Neural cell (in vitro differentiated cells): ENCODE measurements at regions not wholly inside any gene's neighbourhood (a gene's known extent, or its start where the extent isn't known, plus 50 kb on each side); places are given as distances from the start of the nearest gene placed in this dataset.

Experiments used
- H2AFZ ChIP-seq: fragments of 200-600, 300-800 bp; sonication (generic), shearing (Covaris generic); 2 replicates; pipeline ENCODE4 v1.6.0; 2014; ENCODE audit warnings: low read depth, mild to moderate bottlenecking, antibody characterized with exemption, low read length, moderate library complexity
- H3F3A ChIP-seq: fragments of 200-600 bp; shearing (Covaris generic); 2 replicates; pipeline ENCODE4 v1.6.1; 2016; ENCODE audit warnings: mild to moderate bottlenecking, moderate library complexity, mixed read lengths, antibody characterized with exemption, low read length; ENCODE audit not compliant: insufficient read depth, poor library complexity, severe bottlenecking
- H3K27ac ChIP-seq: fragments of 200-600, 300-800 bp; sonication (generic), shearing (Covaris generic); 2 replicates; pipeline ENCODE4 v1.5.1; 2014; ENCODE audit warnings: mild to moderate bottlenecking, low read length, moderate library complexity
- H3K27me3 ChIP-seq: fragments of 300-800, 200-600 bp; sonication (generic), shearing (Covaris generic); 2 replicates; pipeline ENCODE4 v1.6.0; 2014; ENCODE audit warnings: mild to moderate bottlenecking, low read depth, low read length, moderate library complexity; ENCODE audit not compliant: insufficient read depth
- H3K36me3 ChIP-seq: fragments of 300-800, 200-600 bp; sonication (generic), shearing (Covaris generic); 2 replicates; pipeline ENCODE4 v1.5.1; 2014; ENCODE audit warnings: mild to moderate bottlenecking, antibody characterized with exemption, low read length, moderate library complexity; ENCODE audit not compliant: insufficient read depth
- H3K4me2 ChIP-seq: fragments of 300-800, 200-600 bp; sonication (generic), shearing (Covaris generic); 2 replicates; pipeline ENCODE4 v1.6.0; 2014; ENCODE audit warnings: mild to moderate bottlenecking, low read length
- H3K4me3 ChIP-seq: fragments of 300-800, 200-600 bp; sonication (generic), shearing (Covaris generic); 2 replicates; pipeline ENCODE4 v1.5.1; 2014; ENCODE audit warnings: mild to moderate bottlenecking, low read length, moderate library complexity
- H3K79me2 ChIP-seq: fragments of 200-600 bp; shearing (Covaris generic); replicated peaks from 2 replicates; pipeline ENCODE4 v1.6.0; 2014; ENCODE audit warnings: mild to moderate bottlenecking, low read length, moderate library complexity; ENCODE audit not compliant: insufficient read depth
- H3K9ac ChIP-seq: fragments of 300-800, 200-600 bp; sonication (generic), shearing (Covaris generic); 2 replicates; pipeline ENCODE4 v1.6.1; 2016; ENCODE audit warnings: mild to moderate bottlenecking, low read length, mixed read lengths
- H3K9me2 ChIP-seq: fragments of 200-600 bp; shearing (Covaris generic); 2 replicates; pipeline ENCODE4 v1.6.1; 2016; ENCODE audit warnings: mild to moderate bottlenecking, low read length, mixed read lengths; ENCODE audit not compliant: insufficient read depth
- H3K9me3 ChIP-seq: fragments of 200-600, 300-800 bp; sonication (generic), shearing (Covaris generic); 2 replicates; pipeline ENCODE4 v1.6.1; 2016; ENCODE audit warnings: mild to moderate bottlenecking, mixed run types, low read length, moderate library complexity, mixed read lengths
- H4K20me1 ChIP-seq: fragments of 200-600 bp; shearing (Covaris generic); 2 replicates; pipeline ENCODE4 v1.6.1; 2016; ENCODE audit warnings: mild to moderate bottlenecking, mixed run types; ENCODE audit not compliant: insufficient read depth
- CTCF ChIP-seq: fragments of 450-650 bp; IDR thresholded peaks from 2 replicates; pipeline ENCODE4 v1.5.1; 2014; ENCODE audit warnings: antibody characterized with exemption, mild to moderate bottlenecking, moderate library complexity; ENCODE audit not compliant: poor library complexity, severe bottlenecking
- EP300 ChIP-seq: fragments of 450-650 bp; conservative IDR thresholded peaks from 2 replicates; pipeline ENCODE4 v1.6.1; 2014; ENCODE audit warnings: antibody characterized with exemption, mild to moderate bottlenecking, moderate library complexity; ENCODE audit not compliant: poor library complexity, severe bottlenecking
- EZH2 ChIP-seq: fragments of 200-600, 300-800 bp; shearing (Covaris generic), sonication (generic); IDR thresholded peaks from 2 replicates; pipeline ENCODE4 v1.6.1; 2014; ENCODE audit warnings: antibody characterized with exemption, low read length, borderline replicate concordance, mild to moderate bottlenecking; ENCODE audit not compliant: insufficient read depth, poor library complexity, severe bottlenecking
- MXI1 ChIP-seq: fragments of 450-650 bp; conservative IDR thresholded peaks from 2 replicates; pipeline ENCODE4 v1.6.1; 2014; ENCODE audit warnings: antibody characterized with exemption, mild to moderate bottlenecking; ENCODE audit not compliant: poor library complexity, severe bottlenecking
- POLR2AphosphoS5 ChIP-seq: IDR thresholded peaks from 2 replicates; pipeline ENCODE4 v1.6.1; 2012
- RAD21 ChIP-seq: fragments of 450-650 bp; conservative IDR thresholded peaks from 2 replicates; pipeline ENCODE4 v1.6.1; 2014; ENCODE audit warnings: antibody characterized with exemption, mild to moderate bottlenecking, moderate library complexity
- SMC3 ChIP-seq: fragments of 450-650 bp; conservative IDR thresholded peaks from 2 replicates; pipeline ENCODE4 v1.6.1; 2014; ENCODE audit warnings: antibody characterized with exemption, mild to moderate bottlenecking, moderate library complexity; ENCODE audit not compliant: poor library complexity
- TAF1 ChIP-seq: IDR thresholded peaks from 2 replicates; pipeline ENCODE4 v1.6.1; 2012; ENCODE audit warnings: low read depth
- TF ChIP-seq, protein P1 (sequence below): IDR thresholded peaks from 2 replicates; pipeline ENCODE4 v1.6.1; 2012; ENCODE audit warnings: borderline replicate concordance

DNA sequence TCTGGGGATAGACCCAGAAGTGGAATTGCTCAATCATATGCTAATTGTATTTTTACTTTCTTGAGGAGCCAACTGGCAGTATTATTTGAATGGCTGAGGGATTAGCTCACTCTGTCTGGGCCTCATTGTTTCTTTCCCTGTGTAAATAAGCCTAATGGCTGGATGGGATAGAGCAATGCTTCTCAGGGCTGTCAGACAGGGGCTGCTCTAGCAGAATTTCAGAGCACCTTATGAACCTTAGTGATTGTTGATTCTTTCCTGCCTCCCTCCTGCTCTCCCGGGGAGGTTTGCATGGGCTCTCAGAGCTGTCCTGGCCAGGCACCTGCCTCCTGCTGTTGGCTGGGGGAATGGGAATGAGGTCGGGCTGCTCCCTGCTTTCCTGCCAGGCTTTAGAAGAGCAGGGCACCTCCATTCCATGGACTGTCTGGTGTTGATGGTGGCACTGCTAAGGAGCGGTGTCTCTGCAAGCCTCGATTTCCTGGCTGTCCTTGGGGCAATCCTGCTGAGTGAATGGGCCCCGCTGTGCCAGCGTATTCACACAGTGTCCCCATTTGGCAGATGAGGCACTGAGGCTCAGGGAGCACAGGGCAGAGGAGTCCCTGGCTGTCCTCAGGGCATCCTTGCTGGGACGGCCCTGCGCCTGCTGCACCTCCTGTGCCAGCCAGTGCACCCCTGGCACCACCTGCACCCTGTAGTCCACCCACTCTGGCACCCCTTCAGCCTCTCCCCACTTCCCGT lies 468.2 kb upstream of the HS6ST1 start:
- Histone ChIP-seq H3K27me3 (no peaks in the 10 kb centered on the region), H4K20me1 (no peaks in the 10 kb centered on the region), H2AFZ (no peak overlapping the region), H3K4me3 (no peak overlapping the region), H3K9me2 (no peaks in the 10 kb centered on the region), H3K79me2 (no peaks in the 10 kb centered on the region), H3F3A (no peaks in the 10 kb centered on the region), H3K9me3 (no peaks in the 10 kb centered on the region), H3K9ac (no peak overlapping the region), H3K4me2 (no peak overlapping the region), H3K27ac (no peak overlapping the region), H3K36me3 (no peaks in the 10 kb centered on the region)
- TF ChIP-seq, protein P1, sequence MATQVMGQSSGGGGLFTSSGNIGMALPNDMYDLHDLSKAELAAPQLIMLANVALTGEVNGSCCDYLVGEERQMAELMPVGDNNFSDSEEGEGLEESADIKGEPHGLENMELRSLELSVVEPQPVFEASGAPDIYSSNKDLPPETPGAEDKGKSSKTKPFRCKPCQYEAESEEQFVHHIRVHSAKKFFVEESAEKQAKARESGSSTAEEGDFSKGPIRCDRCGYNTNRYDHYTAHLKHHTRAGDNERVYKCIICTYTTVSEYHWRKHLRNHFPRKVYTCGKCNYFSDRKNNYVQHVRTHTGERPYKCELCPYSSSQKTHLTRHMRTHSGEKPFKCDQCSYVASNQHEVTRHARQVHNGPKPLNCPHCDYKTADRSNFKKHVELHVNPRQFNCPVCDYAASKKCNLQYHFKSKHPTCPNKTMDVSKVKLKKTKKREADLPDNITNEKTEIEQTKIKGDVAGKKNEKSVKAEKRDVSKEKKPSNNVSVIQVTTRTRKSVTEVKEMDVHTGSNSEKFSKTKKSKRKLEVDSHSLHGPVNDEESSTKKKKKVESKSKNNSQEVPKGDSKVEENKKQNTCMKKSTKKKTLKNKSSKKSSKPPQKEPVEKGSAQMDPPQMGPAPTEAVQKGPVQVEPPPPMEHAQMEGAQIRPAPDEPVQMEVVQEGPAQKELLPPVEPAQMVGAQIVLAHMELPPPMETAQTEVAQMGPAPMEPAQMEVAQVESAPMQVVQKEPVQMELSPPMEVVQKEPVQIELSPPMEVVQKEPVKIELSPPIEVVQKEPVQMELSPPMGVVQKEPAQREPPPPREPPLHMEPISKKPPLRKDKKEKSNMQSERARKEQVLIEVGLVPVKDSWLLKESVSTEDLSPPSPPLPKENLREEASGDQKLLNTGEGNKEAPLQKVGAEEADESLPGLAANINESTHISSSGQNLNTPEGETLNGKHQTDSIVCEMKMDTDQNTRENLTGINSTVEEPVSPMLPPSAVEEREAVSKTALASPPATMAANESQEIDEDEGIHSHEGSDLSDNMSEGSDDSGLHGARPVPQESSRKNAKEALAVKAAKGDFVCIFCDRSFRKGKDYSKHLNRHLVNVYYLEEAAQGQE = no peak
- TF ChIP-seq EP300 = no peak
- TF ChIP-seq EZH2 = no peak
- TF ChIP-seq TAF1 = no peak
- TF ChIP-seq POLR2AphosphoS5 = no peak
- TF ChIP-seq CTCF = no peak
- no peak for TF ChIP-seq MXI1
- no peak for TF ChIP-seq RAD21
- no peak for TF ChIP-seq SMC3

GRCh38 chr2:128787616-128788015 lies 468.9 kb upstream of the HS6ST1 start:
- no peak overlapping the region for H3K4me2 ChIP-seq
- H3K79me2 ChIP-seq = no peaks in the 10 kb centered on the region
- no peaks in the 10 kb centered on the region for H3K36me3 ChIP-seq
- H3K9ac ChIP-seq = no peak overlapping the region
- no peaks in the 10 kb centered on the region for H3K9me3 ChIP-seq
- no peaks in the 10 kb centered on the region for H3K27me3 ChIP-seq
- H3K9me2 ChIP-seq = no peaks in the 10 kb centered on the region
- no peaks in the 10 kb centered on the region for H4K20me1 ChIP-seq
- H3F3A ChIP-seq = no peaks in the 10 kb centered on the region
- no peak overlapping the region for H3K27ac ChIP-seq
- H2AFZ ChIP-seq = no peak overlapping the region
- no peak overlapping the region for H3K4me3 ChIP-seq
- TF ChIP-seq TAF1 = no peak
- TF ChIP-seq, protein P1 = no peak
- no peak for TF ChIP-seq EP300
- TF ChIP-seq CTCF = no peak
- TF ChIP-seq MXI1 = no peak
- TF ChIP-seq SMC3 = no peak
- no peak for TF ChIP-seq POLR2AphosphoS5
- TF ChIP-seq EZH2 = no peak
